Endothelial cell of umbilical vein (primary cell): ENCODE measurements at regions not wholly inside any gene's neighbourhood (a gene's known extent, or its start where the extent isn't known, plus 50 kb on each side); places are given as distances from the start of the nearest gene placed in this dataset.

Experiments used
- BruUV-seq: library from RNA; stranded (reverse); fragments of 400-500 nt; replicated peaks from 2 replicates; lab custom pipeline; 2021; lab: Mats Ljungman, UMichigan
- CTCF ChIA-PET: fragments of 300-600, 350-600 bp; sonication (Branson Sonifier 250); formaldehyde crosslinking; loops from one replicate; lab custom pipeline; 2021; ENCODE audit warnings: antibody characterized with exemption, inconsistent platforms; lab: Charles Lee
- POLR2A ChIA-PET: fragments of 300-600, 350-600 bp; sonication (Branson Sonifier 250); formaldehyde crosslinking; loops from one replicate; lab custom pipeline; 2021; ENCODE audit warnings: antibody characterized with exemption, inconsistent platforms; lab: Charles Lee
- DNase-seq: peaks from one replicate; pipeline ENCODE4 v3.0.0-alpha.2; 2011; ENCODE audit warnings: low read depth, low spot score
- FAIRE-seq: peaks from 2 replicates; lab custom pipeline; 2011; peaks lifted over from hg19 to GRCh38; lab: Jason Lieb, UNC
- H2AFZ ChIP-seq: 2 replicates; pipeline ENCODE4 v1.6.0; 2012; ENCODE audit warnings: low read depth, low read length, control low read depth, inconsistent platforms
- H3K27ac ChIP-seq: 2 replicates; pipeline ENCODE4 v1.5.1; 2011; ENCODE audit warnings: low read depth, mild to moderate bottlenecking, control low read depth, low read length, moderate library complexity; ENCODE audit not compliant: insufficient read depth
- H3K27me3 ChIP-seq, 2 experiments: 2 replicates each; pipeline versions ENCODE4 v1.6.0 to v1.6.1; 2011; ENCODE audit warnings: low read length in 2 of 2, mixed read lengths in 1 of 2; ENCODE audit not compliant: control insufficient read depth in 2 of 2, insufficient read depth in 2 of 2
- H3K36me3 ChIP-seq, 2 experiments: 2 replicates in 1 of 2; 3 replicates in 1 of 2; pipeline ENCODE4 v1.5.1; 2011; ENCODE audit warnings: low read length in 2 of 2, mild to moderate bottlenecking in 1 of 2, moderate library complexity in 1 of 2; ENCODE audit not compliant: control insufficient read depth in 2 of 2, insufficient read depth in 2 of 2; ENCODE audit errors: extremely low read depth in 1 of 2
- H3K4me1 ChIP-seq: 3 replicates; pipeline ENCODE4 v1.5.1; 2011; ENCODE audit warnings: mild to moderate bottlenecking, low read length; ENCODE audit not compliant: control insufficient read depth, insufficient read depth; ENCODE audit errors: extremely low read depth
- H3K4me2 ChIP-seq: 2 replicates; pipeline ENCODE4 v1.6.1; 2011; ENCODE audit warnings: low read length, control low read depth, mixed read lengths; ENCODE audit not compliant: insufficient read depth
- H3K4me3 ChIP-seq, 3 experiments: fragments of 200-600 bp in 1 of 3; sonication (generic), shearing (Covaris generic) in 1 of 3; replicated peaks in 1 of 3; 2 replicates each; pipeline ENCODE4 v1.5.1; 2011 to 2016; ENCODE audit warnings: control low read depth in 3 of 3, low read length in 3 of 3, mild to moderate bottlenecking in 2 of 3, inconsistent platforms in 1 of 3, low read depth in 1 of 3, moderate library complexity in 1 of 3; ENCODE audit not compliant: insufficient read depth in 1 of 3
- H3K79me2 ChIP-seq: 2 replicates; pipeline ENCODE4 v1.6.0; 2012; ENCODE audit warnings: low read length, inconsistent platforms; ENCODE audit not compliant: control insufficient read depth, insufficient read depth
- H3K9ac ChIP-seq: replicated peaks from 2 replicates; pipeline ENCODE3; 2011; ENCODE audit warnings: low read length, control low read depth; ENCODE audit not compliant: insufficient read depth; ENCODE audit errors: extremely low read depth
- H3K9me1 ChIP-seq: replicated peaks from 3 replicates; pipeline ENCODE4 v1.6.0; 2011; ENCODE audit warnings: mild to moderate bottlenecking, low read length; ENCODE audit not compliant: control insufficient read depth, insufficient read depth; ENCODE audit errors: extremely low read depth
- H3K9me3 ChIP-seq: replicated peaks from 2 replicates; pipeline ENCODE4 v1.5.1; 2012; ENCODE audit warnings: low read length, inconsistent platforms; ENCODE audit not compliant: control insufficient read depth, insufficient read depth
- H4K20me1 ChIP-seq: replicated peaks from 2 replicates; pipeline ENCODE3; 2011; ENCODE audit warnings: mild to moderate bottlenecking, low read length; ENCODE audit not compliant: control insufficient read depth, insufficient read depth; ENCODE audit errors: extremely low read depth
- CTCF ChIP-seq, 2 donors: IDR thresholded peaks; 1 replicate in 1 of 2; 2 replicates in 1 of 2; pipeline ENCODE4 v1.5.1; 2011; ENCODE audit warnings: low read length in 2 of 2, mild to moderate bottlenecking in 2 of 2, moderate library complexity in 2 of 2, control low read depth in 1 of 2, inconsistent platforms in 1 of 2, low read depth in 1 of 2; ENCODE audit not compliant: insufficient read depth in 1 of 2; ENCODE audit errors: extremely low read depth in 1 of 2
- EZH2 ChIP-seq: IDR thresholded peaks from 2 replicates; pipeline ENCODE4 v1.6.1; 2012; ENCODE audit warnings: borderline replicate concordance, low read depth, mild to moderate bottlenecking, moderate library complexity, low read length, inconsistent platforms; ENCODE audit not compliant: severe bottlenecking
- FOS ChIP-seq: IDR thresholded peaks from 2 replicates; pipeline ENCODE4 v1.6.1; 2011; ENCODE audit warnings: mild to moderate bottlenecking, low read length, moderate library complexity, borderline replicate concordance; ENCODE audit not compliant: insufficient read depth
- GATA2 ChIP-seq: IDR thresholded peaks from 2 replicates; pipeline ENCODE4 v1.7.0; 2011; ENCODE audit warnings: low read depth, mild to moderate bottlenecking, moderate library complexity, mixed read lengths, low read length; ENCODE audit not compliant: insufficient read length, insufficient read depth
- JUN ChIP-seq: IDR thresholded peaks from 2 replicates; pipeline ENCODE4 v1.6.1; 2011; ENCODE audit warnings: borderline replicate concordance, low read depth; ENCODE audit not compliant: insufficient read length, insufficient read depth
- MAX ChIP-seq: IDR thresholded peaks from 2 replicates; pipeline ENCODE4 v1.6.1; 2011; ENCODE audit not compliant: insufficient read depth, insufficient read length
- MYC ChIP-seq: IDR thresholded peaks from one replicate; pipeline ENCODE4 v1.6.1; 2011; ENCODE audit warnings: mild to moderate bottlenecking, low read depth, low read length
- POLR2A ChIP-seq: IDR thresholded peaks from 2 replicates; pipeline ENCODE4 v1.6.1; 2012; ENCODE audit warnings: low read depth, mild to moderate bottlenecking, control low read depth, low read length
- POLR2AphosphoS5 ChIP-seq: IDR thresholded peaks from 2 replicates; pipeline ENCODE4 v1.6.1; 2012; ENCODE audit warnings: low read depth, mild to moderate bottlenecking, control low read depth, low read length, moderate library complexity; ENCODE audit not compliant: insufficient read depth
- dilution Hi-C: fragments of 300-500 bp; cut with MboI; formaldehyde crosslinking; loops from one replicate; pipeline ENCODE4 v1.15.0; 2019; ENCODE audit warnings: low sequenced_read_pairs; ENCODE audit not compliant: extremely low pct_ligation_motif_present
- intact Hi-C: fragments of 100-400 bp; cut with micrococcal nuclease; formaldehyde crosslinking; loops from one replicate; pipeline ENCODE4 v1.10.0; 2022

- DNase-seq (peak; percentile 62), FAIRE-seq (peak; percentile 61)
- Histone ChIP-seq H3K4me2 (peak overlapping the region; percentile 8), H3K4me3 (no peak overlapping the region), H3K27ac (no peak overlapping the region), H2AFZ (peak overlapping the region; percentile 46), H3K27me3 (no peaks in the 10 kb centered on the region), H4K20me1 (no peaks in the 10 kb centered on the region), H3K9ac (no peak overlapping the region), H3K9me1 (no peaks in the 10 kb centered on the region), H3K9me3 (no peaks in the 10 kb centered on the region), H3K79me2 (no peaks in the 10 kb centered on the region), H3K4me1 (peaks cover 46% of the 10 kb centered on the region), H3K36me3 (no peaks in the 10 kb centered on the region)
- TF ChIP-seq CTCF (IDR thresholded peaks at IDR 0.05; ENCODE audit: extremely low read depth in 1 of 2, insufficient read depth in 1 of 2, low read depth in 1 of 2, low read length in 2 of 2) = no peak
- TF ChIP-seq MAX = no peak
- TF ChIP-seq MYC = no peak
- TF ChIP-seq JUN = no peak
- no peak for TF ChIP-seq FOS
- no peak for TF ChIP-seq GATA2
- no peak for TF ChIP-seq EZH2
- TF ChIP-seq POLR2A = no peak
- no peak for TF ChIP-seq POLR2AphosphoS5
- intact Hi-C loops = no loop called here
- dilution Hi-C loops = no loop called here
- POLR2A ChIA-PET = no interaction called here
- no TSS peak for BruUV-seq
- CTCF ChIA-PET = interaction anchor here (0.7 to 3.3 kb wide), 7 partner anchors 11 to 154 kb away, joined by 3 to 16 read pairs (median 3); no protein-coding TSS in a partner anchor
These were observed 129.2 kb upstream of the DPH6 start for GRCh38 chr15:35674873-35675781.
